Panc1 (cell line): ENCODE measurements at regions not wholly inside any gene's neighbourhood (a gene's known extent, or its start where the extent isn't known, plus 50 kb on each side); places are given as distances from the start of the nearest gene placed in this dataset.

Experiments
- ATAC-seq: fragments of 200-7000 bp; cut with Tn5 transposase; 2 replicates; pipeline ENCODE4 v1.9.1; 2020; ENCODE audit warnings: mild to moderate bottlenecking, moderate library complexity
- BruUV-seq: library from RNA; stranded (reverse); fragments of 400-500 nt; replicated peaks from 2 replicates; lab custom pipeline; 2021; lab: Mats Ljungman, UMichigan
- CTCF ChIA-PET: fragments of 300-600 bp; sonication (Branson Sonifier 250); formaldehyde crosslinking; loops from one replicate; lab custom pipeline; 2022; ENCODE audit warnings: antibody characterized with exemption; lab: Charles Lee
- POLR2A ChIA-PET: fragments of 300-600 bp; sonication (Branson Sonifier 250); formaldehyde crosslinking; loops from one replicate; lab custom pipeline; 2022; ENCODE audit warnings: antibody characterized with exemption; lab: Charles Lee
- DNase-seq: peaks from one replicate; pipeline ENCODE4 v3.0.0-alpha.2; 2010; ENCODE audit warnings: low read depth, low spot score
- H3K27ac ChIP-seq: 2 replicates; pipeline ENCODE4 v1.5.1; 2011; ENCODE audit warnings: mild to moderate bottlenecking, low read length, inconsistent platforms
- H3K27me3 ChIP-seq: fragments of 200-500 bp; sonication (Bioruptor generic); 2 replicates; pipeline ENCODE4 v1.6.0; 2014; ENCODE audit warnings: low read length, inconsistent platforms; ENCODE audit not compliant: control insufficient read depth, insufficient read depth
- H3K36me3 ChIP-seq: fragments of 200-500 bp; sonication (Bioruptor generic); 2 replicates; pipeline ENCODE4 v1.5.1; 2014; ENCODE audit warnings: inconsistent platforms, mild to moderate bottlenecking, low read length, moderate library complexity; ENCODE audit not compliant: control insufficient read depth, insufficient read depth
- H3K4me1 ChIP-seq: 2 replicates; pipeline ENCODE4 v1.5.1; 2011; ENCODE audit warnings: inconsistent platforms, mild to moderate bottlenecking, low read length, moderate library complexity; ENCODE audit not compliant: control insufficient read depth, insufficient read depth
- H3K4me3 ChIP-seq, 2 experiments: 2 replicates each; pipeline ENCODE4 v1.5.1; 2011 to 2012; ENCODE audit warnings: low read depth in 2 of 2, low read length in 2 of 2, mild to moderate bottlenecking in 2 of 2, inconsistent platforms in 1 of 2, moderate library complexity in 1 of 2
- H3K9me3 ChIP-seq: fragments of 200-500 bp; sonication (Bioruptor generic); 2 replicates; pipeline ENCODE4 v1.5.1; 2014; ENCODE audit warnings: low read depth, mild to moderate bottlenecking, inconsistent platforms, low read length, moderate library complexity; ENCODE audit not compliant: control insufficient read depth, insufficient read depth
- CTCF ChIP-seq: fragments of 450-650 bp; IDR thresholded peaks from 2 replicates; pipeline ENCODE4 v1.5.1; 2017; ENCODE audit warnings: mild to moderate bottlenecking
- POLR2AphosphoS5 ChIP-seq: IDR thresholded peaks from 2 replicates; pipeline ENCODE4 v1.6.1; 2012; ENCODE audit warnings: mild to moderate bottlenecking, low read depth, low read length, moderate library complexity
- REST ChIP-seq, 2 experiments: IDR thresholded peaks; 2 replicates each; pipeline ENCODE4 v1.6.1; 2011 to 2012; ENCODE audit warnings: low read depth in 2 of 2, control low read depth in 1 of 2, low read length in 1 of 2, mild to moderate bottlenecking in 1 of 2, moderate library complexity in 1 of 2; ENCODE audit not compliant: insufficient read depth in 1 of 2
- SIN3A ChIP-seq: IDR thresholded peaks from 2 replicates; pipeline ENCODE4 v1.6.1; 2012; ENCODE audit warnings: low read depth, mild to moderate bottlenecking, low read length, moderate library complexity, borderline replicate concordance; ENCODE audit not compliant: insufficient read depth
- TCF7L2 ChIP-seq: IDR thresholded peaks from 2 replicates; pipeline ENCODE4 v1.6.1; 2011; ENCODE audit warnings: mild to moderate bottlenecking, low read depth, low read length, inconsistent platforms
- in situ Hi-C: cut with HindIII; loops from 2 replicates; pipeline ENCODE4 v1.10.0; 2016; ENCODE audit warnings: low sequenced_read_pairs, low pct_unique_long_range_greater_than_20kb
- intact Hi-C: fragments of 100-400 bp; cut with micrococcal nuclease; formaldehyde crosslinking; loops from one replicate; pipeline ENCODE4 v1.10.0; 2022; ENCODE audit not compliant: unreplicated experiment

DNA sequence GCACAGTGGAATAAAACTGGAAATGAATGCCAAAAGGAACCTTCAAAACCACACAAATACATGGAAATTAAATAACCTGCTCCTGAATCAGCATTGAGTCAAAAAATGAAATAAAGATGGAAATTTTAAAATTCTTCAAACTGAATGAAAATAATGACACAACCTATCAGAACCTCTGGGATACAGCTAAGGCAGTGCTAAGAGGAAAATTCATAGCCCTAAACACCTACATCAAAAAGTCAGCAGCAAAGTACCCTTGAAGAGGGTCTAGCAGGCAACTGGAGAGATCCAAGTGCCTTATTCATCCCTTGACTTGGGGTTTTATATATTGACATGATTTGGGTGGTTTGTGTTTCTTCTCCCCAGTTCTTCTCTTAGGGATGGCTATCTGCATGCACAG, 294.1 kb downstream of the PMP22 start:
- intact Hi-C loops (no loop called here), in situ Hi-C loops (no loop called here)
- no peak for DNase-seq
- Histone ChIP-seq H3K9me3 (no peaks in the 10 kb centered on the region), H3K27ac (no peak overlapping the region), H3K4me3 (no peak overlapping the region), H3K4me1 (no peaks in the 10 kb centered on the region), H3K27me3 (no peaks in the 10 kb centered on the region), H3K36me3 (no peaks in the 10 kb centered on the region)
- CTCF ChIA-PET = no interaction called here
- ATAC-seq = no peak
- POLR2A ChIA-PET = no interaction called here
- TF ChIP-seq TCF7L2 = no peak
- no peak for TF ChIP-seq SIN3A
- TF ChIP-seq REST (IDR thresholded peaks at IDR 0.05; ENCODE audit: insufficient read depth in 1 of 2, low read depth in 2 of 2, low read length in 1 of 2) = no peak
- TF ChIP-seq CTCF = no peak
- TF ChIP-seq POLR2AphosphoS5 = no peak
- no TSS peak for BruUV-seq

DNA sequence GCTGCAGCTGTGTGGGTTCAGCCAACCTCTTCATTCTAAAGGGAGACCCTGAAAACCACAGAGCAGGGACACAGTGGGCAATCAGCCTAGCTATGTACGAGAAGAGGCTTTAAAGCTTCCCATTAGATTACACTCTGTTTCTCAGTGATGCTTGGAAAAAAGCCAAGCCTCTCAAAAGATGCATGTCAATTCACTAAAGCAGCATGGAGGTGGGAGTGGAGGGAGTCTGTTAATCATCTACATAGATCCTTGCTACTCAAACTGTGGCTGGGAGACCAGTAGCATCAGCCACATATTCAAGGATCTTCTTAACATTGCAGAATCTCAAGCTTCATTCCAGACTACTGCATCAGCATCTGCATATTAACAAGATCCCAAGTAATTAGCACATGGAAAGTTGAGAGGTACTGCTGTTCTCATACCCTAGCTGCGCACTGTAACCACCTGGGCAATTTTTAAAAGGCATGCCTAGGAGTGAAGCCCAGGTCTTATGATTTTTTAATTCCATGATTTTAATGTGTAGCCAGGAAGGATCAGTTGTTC, 305.9 kb downstream of the PMP22 start:
- DNase-seq (no peak), ATAC-seq (no peak)
- TF ChIP-seq POLR2AphosphoS5 = no peak
- no peak for TF ChIP-seq SIN3A
- TF ChIP-seq REST (IDR thresholded peaks at IDR 0.05; ENCODE audit: insufficient read depth in 1 of 2, low read depth in 2 of 2, low read length in 1 of 2) = no peak
- no peak for TF ChIP-seq TCF7L2
- no peak for TF ChIP-seq CTCF
- H3K36me3 ChIP-seq = no peaks in the 10 kb centered on the region
- CTCF ChIA-PET = no interaction called here
- no peaks in the 10 kb centered on the region for H3K4me1 ChIP-seq
- POLR2A ChIA-PET = no interaction called here
- in situ Hi-C loops (no loop called here), intact Hi-C loops (no loop called here)
- no peaks in the 10 kb centered on the region for H3K9me3 ChIP-seq
- H3K27ac ChIP-seq = no peak overlapping the region
- no peak overlapping the region for H3K4me3 ChIP-seq
- BruUV-seq = no TSS peak
- H3K27me3 ChIP-seq = no peaks in the 10 kb centered on the region
